ENCODE measurements at regions not wholly inside any gene's neighbourhood (a gene's known extent, or its start where the extent isn't known, plus 50 kb on each side); places are given as distances from the start of the nearest gene placed in this dataset.

GRCh38 chr10:4662576-4663161 is 163.3 kb upstream of the AKR1E2 start:
- DNase-seq (ENCODE audit: low read depth): no peak

DNA sequence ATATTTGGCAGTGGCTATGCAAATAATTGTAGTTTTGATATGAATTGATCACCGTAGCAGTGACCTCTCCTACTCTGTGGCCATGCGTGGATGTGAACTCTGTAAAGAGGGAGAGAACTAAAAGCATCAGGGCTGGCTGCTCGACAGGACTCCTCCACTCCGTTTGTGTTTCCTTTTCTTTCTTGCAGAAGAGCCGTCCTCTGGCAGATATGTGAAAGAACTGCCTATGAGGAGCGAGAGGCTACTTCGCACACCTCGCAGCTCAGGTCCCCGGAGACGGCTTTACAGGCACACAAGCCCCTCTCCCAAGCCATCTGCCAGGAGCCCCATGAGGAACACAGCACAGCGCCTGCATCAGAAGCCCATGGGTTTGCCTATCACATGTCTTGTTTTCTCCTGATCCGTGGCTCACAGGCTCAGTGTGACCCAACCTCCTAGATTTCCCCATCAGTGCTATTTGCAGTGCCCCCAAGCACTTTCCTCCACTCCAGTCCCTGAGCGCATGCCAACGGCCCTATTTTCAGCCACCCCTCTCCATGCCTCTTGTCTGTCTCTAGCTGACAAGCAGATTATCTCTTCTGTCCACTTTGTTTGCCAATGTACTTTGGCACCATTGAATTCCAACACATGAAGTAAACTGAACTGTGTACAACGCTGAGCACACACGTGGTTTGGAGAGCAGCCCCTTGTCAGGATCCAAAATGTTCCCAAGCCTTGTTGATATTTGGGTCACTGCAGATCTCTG is 164.3 kb upstream of the AKR1E2 start:
- DNase-seq (ENCODE audit: low read depth): no peak

DNA sequence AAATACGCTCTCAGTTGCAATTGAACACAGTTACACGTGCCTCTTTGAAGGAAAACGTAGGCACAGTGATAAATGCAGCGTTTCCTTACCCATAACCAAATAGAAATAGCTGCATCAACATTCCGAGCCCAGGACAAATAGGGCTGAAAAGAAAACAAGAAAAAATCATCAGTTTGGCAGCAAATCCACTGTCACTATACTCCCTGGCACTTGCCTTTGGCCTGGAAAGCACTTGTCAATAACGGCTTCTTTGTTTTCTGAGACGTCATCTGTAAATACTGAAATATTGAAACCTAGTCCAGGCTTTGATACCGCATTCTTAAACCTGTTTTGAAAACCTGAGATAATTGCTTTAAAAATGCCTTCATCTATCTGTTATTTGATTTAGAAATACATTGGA is 167.2 kb upstream of the AKR1E2 start:
- no peak for DNase-seq (ENCODE audit: low read depth)

DNA sequence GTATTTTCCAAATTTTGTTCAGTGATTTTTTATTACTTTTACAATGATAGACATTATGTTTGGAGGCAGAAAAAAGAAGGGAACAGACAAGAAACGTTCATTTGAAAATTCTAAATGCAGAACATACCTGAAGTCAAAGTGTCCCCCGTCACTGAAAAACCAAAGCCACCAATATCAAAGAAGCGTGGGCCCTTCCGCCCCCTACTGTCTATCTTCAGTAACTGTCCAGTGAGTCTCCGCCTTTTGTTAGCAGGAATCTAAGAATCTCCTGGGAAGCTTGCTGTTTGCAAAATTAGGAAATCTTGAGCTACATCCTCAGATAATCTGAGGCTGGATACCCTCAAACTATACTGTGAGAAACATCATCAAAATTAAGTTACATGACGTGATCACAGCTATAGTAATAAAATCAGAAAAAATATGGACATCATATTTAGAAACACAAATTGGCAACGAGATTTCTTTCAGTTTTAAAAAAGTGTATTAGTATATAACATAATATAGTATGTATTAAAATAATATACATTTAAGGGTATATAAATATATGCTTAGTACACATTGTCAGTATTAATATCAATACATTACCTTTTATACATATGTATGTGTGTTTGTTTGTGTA is 169.3 kb upstream of the AKR1E2 start:
- no peak for DNase-seq (ENCODE audit: low read depth)

DNA sequence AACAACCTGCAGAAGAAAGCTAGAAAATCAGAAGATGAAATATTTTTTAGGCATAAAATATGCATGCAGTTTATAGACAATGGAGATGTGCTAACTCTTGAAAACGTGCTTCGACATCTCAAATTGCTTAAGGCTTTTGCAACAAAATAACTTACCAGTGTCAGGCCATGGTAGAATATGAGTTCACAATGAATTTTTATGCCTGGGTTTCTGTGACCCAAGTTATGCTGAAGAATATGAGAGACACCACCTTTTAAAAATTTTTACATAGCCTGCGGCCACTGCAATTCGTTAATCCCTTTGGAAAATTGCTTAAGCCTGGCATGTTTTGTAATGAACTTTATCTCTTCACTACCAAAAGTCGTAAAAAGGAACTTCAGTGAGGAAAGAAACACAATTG is 170.1 kb upstream of the AKR1E2 start:
- DNase-seq (ENCODE audit: low read depth): no peak

DNA sequence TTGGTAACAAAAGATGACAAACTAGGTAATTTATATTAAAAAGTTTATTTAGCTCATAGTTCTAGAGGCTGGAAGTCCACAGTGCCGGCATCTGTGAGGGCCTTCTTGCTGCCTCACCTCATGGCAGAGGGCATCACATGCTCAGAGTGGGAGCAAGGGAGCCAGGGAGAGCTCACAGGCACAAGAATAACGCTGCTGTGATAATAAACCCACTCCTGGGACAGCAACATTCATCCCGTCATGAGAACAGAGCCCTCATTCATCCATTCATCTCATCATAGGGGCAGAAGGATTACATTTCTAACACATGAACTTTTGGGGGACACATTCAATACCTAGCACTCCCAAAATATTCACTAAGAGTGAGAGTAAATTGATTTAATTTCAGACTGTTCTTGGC is 170.6 kb upstream of the AKR1E2 start:
- no peak for DNase-seq (ENCODE audit: low read depth)

DNA sequence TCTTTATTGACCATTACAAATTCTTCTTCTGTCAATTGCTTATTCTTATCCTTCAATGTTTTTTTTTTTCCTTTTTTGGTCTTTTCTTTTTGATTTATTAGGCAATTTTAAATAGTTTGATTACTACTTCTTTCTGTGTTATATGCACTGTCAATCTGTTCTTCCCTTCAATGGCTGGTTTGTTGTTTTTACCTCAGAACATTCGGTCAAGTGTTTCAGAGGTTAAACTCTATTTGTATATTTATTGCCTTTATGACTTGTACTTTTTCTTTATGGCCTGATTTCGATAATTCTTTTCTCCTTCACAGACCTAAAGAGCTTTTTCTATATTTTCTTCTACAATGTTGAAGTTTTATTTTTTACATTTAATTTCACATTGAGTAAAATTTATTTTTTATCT is 171.5 kb upstream of the AKR1E2 start:
- no peak for DNase-seq (ENCODE audit: low read depth)

GRCh38 chr10:4653160-4653559 is 172.8 kb upstream of the AKR1E2 start:
- no peak for DNase-seq (ENCODE audit: low read depth)

DNA sequence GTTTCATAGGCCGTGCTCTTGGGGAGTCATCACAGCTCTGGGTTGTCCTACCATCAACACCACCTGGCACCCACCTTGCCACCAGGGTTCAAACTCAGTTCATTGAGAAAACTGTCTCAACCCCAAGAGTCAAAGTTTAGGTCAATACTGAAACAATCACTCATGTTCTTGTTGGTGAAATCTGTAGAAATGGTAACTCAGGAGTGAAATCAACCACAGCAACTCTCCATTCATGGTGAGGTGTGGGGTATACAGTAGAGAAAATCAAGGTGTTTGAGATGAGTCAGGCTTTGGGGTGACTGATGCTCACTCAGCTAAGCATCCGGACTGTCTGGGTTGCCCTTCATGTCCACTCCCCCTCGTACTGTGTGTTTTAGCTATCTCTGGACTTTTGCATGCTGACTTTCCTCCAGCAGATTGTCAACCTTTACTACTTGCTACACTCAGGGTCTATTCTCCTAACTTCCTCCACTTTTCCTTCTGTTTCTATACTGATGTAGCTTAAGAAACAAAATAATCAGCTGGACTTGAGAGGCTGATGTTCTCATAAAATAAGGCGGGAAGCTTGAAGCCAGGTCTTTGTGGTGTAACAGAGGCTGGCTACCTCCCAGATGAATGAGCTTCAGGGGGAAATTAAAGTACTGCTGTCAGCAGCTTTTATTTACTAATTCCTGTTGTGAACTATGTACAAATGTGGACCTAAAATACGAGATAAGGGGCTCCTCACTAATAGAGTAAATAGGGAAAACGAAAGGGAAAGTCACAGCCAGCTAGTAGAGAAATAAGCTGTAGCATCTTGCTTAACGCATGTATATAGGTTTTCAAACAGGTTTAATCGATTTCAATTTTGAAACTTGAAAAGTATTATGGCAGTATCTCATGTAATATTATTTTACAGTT is 173.6 kb upstream of the AKR1E2 start:
- peak; percentile 21 for DNase-seq (ENCODE audit: low read depth)

DNA sequence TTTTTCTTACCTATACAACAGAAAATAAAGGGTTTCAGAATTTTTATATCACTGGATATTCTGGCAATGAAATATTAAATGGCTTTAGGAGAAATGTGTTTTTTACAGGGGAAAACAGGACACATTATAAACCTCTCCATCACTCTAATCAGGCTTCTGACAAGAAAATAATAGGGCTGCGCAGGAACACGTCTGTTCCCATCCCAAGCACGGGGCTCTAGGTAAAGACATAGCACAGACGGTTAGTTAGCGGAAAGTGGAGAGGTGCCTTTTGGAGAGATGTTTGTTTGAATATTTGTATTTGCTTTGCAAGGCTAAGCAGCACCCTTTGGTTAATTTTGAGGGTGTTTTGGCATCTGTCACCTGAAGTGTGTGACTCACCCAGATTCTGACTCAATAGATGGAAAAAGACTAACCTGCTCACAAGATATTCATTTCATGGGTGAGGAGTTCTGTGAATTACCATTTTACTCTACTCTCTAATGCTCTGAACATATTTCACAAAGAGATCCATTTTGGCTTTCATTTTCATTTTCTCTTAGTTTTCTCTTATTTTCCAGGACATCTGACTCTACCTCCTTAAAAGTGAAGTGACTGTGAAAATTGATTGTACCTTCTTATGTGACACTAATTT is 174.5 kb upstream of the AKR1E2 start:
- DNase-seq (ENCODE audit: low read depth): no peak

GRCh38 chr10:4650582-4650981 is 175.4 kb upstream of the AKR1E2 start:
- no peak for DNase-seq (ENCODE audit: low read depth)

DNA sequence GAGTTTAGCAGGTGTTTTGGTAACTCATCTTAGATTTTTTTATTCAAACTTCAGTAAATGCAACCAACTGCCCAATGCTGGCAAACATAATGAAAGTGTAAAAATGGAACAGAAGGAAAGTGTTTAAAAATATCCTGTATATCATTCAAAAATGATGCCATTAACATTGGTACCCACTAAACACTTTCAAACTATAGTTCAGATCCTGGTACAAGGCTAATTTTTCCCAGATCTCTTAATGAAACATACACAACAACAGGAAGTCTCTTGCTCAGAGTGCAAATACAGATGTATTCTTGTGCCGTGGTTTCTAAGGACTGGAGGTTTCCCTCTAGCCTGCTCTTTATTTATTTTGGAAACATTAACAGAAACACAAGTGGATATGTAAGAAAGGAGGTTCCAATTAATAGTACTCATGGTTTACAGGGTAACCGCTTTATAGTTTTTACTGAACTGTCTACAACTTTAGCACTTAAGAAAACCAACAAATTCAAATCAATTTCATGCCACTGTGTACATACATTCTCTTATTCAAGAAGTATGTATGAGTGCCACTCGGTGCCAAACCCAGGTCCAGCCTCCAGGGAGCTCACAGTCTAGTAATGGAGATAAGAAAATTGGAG is 176.0 kb upstream of the AKR1E2 start:
- DNase-seq (ENCODE audit: low read depth): no peak

GRCh38 chr10:4649471-4649870 is 176.5 kb upstream of the AKR1E2 start:
- no peak for DNase-seq (ENCODE audit: low read depth)

DNA sequence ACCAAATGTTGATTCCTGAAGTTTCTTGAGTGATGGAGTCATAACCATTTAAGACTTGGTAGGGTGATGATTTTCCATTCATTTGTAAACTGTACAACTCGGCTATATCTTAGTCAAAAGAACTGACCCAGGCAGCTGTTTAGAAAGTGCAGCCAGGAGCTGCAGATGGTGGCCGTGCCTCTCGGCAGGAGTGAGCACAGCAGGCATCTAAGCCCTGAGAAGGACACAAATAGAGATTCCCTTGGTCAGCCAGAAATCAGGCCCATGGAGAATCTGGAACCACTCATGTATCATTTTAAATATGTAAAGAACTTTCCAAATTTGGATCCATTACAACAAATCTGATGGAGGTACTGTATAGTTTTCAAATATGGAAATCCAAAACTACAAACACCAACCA is 177.0 kb upstream of the AKR1E2 start:
- DNase-seq (ENCODE audit: low read depth): no peak

- DNase-seq (ENCODE audit: low read depth): no peak
Observed at GRCh38 chr10:4647109-4647785, 178.8 kb upstream of the AKR1E2 start.

- DNase-seq (ENCODE audit: low read depth): no peak
Observed at GRCh38 chr10:4646547-4646946, 179.5 kb upstream of the AKR1E2 start.

DNA sequence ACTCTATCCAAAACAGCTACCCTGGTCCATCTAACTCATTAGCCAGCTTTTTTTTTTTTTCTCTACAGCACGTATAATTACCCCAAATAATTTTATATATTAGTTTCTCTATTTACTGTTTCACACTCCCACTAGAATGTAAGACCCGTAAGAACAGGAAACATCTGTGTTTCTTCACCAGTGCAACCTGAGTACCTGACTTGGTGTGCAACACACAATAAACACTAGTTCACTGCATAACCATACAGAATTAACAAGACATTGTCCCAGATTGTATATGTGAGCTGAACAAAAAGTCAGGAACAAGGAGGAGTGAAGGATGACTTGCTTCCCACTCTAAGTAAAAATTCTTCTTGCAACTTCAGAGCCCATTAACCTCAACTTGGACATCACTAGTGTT is 180.2 kb upstream of the AKR1E2 start:
- no peak for DNase-seq (ENCODE audit: low read depth)

DNA sequence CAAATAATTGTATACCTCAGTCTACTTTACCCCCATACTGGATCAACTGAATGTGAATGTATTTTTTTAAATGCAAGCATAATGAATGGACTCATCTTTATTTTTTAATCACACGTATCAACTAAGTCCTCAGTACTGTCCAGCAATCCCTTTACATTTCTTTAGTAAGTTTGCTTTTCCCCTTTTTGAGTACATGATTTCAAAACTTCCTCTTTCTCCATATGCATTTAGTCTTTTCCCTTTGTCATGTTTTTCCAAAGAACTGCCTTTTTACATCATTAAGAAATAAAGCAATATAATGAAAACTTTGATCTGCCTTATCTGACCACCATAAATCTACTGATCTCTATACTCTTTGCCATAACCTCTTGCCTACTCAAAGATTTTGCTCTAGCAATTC is 182.5 kb upstream of the AKR1E2 start:
- DNase-seq (ENCODE audit: low read depth): no peak

DNA sequence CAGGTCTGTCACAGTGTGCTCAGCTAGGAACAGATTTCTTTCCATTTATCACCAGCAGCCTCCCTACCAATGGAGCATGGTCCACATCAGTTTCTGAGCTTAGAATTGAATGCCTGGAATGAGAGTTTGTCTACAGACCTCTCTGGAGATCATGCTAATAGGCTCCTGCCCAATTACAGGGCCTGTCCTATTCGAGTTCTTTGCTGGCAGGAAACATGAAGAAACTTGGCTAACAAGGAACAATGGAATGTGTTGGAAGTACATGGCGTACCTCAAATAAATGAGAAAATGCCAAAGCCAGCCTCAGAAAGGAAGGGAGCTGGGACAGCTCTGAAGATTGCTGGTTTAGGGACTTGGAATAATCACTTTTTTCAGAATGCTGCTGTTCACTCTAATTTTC is 186.0 kb upstream of the AKR1E2 start:
- no peak for DNase-seq (ENCODE audit: low read depth)

GRCh38 chr10:4638099-4638498 is 187.9 kb upstream of the AKR1E2 start:
- DNase-seq (ENCODE audit: low read depth): no peak

- DNase-seq (ENCODE audit: low read depth): no peak
Observed at GRCh38 chr10:4637657-4638056, 188.3 kb upstream of the AKR1E2 start.

Measured in activated T-cell treated with anti-CD3 and anti-CD28 coated beads for 48 hours (primary cell).